Suppressor macrophage treated with lipopolysaccharide for 1 hour (primary cell): ENCODE measurements at regions not wholly inside any gene's neighbourhood (a gene's known extent, or its start where the extent isn't known, plus 50 kb on each side); places are given as distances from the start of the nearest gene placed in this dataset.
"Not testable (repeated sequence)": the region's sequence is repeated elsewhere in the genome, so short reads cannot be mapped to it uniquely, and the experiment has no call there.

Source experiments
- DNase-seq, 3 donors: peaks; one replicate each; pipeline ENCODE4 v3.0.0-alpha.2; 2020 to 2022

GRCh38 chr13:24931450-24932251 lies 164.3 kb upstream of the PABPC3 start:
- no peak for DNase-seq

- not testable (repeated sequence) for DNase-seq
These were observed 162.6 kb upstream of the PABPC3 start for GRCh38 chr13:24933106-24934023.

- peak in 1 of 3 donors; percentile 20 for DNase-seq
These were observed 161.9 kb upstream of the PABPC3 start for GRCh38 chr13:24934024-24934385.

GRCh38 chr13:24938966-24939365 lies 157.0 kb upstream of the PABPC3 start:
- no peak for DNase-seq

GRCh38 chr13:24941023-24941713 lies 154.8 kb upstream of the PABPC3 start:
- DNase-seq: peak in 1 of 3 donors; percentile 8

GRCh38 chr13:24943136-24943535 lies 152.8 kb upstream of the PABPC3 start:
- DNase-seq: no peak

GRCh38 chr13:24944073-24944472 lies 151.9 kb upstream of the PABPC3 start:
- not testable (repeated sequence) for DNase-seq

- DNase-seq: peak; percentile 21 to 41 (median 24)
These were observed 147.0 kb upstream of the PABPC3 start for GRCh38 chr13:24948977-24949376.

- not testable (repeated sequence) for DNase-seq
These were observed 145.3 kb upstream of the PABPC3 start for GRCh38 chr13:24950611-24951010.

- DNase-seq: not testable (repeated sequence)
These were observed 128.0 kb upstream of the PABPC3 start for GRCh38 chr13:24967970-24968369.

- DNase-seq: not testable (repeated sequence)
These were observed 127.5 kb upstream of the PABPC3 start for GRCh38 chr13:24968416-24968815.

- DNase-seq: not testable (repeated sequence)
These were observed 122.8 kb upstream of the PABPC3 start for GRCh38 chr13:24973102-24973501.

- DNase-seq: not testable (repeated sequence)
These were observed 114.6 kb upstream of the PABPC3 start for GRCh38 chr13:24981181-24981803.

GRCh38 chr13:24982333-24982999 lies 113.5 kb upstream of the PABPC3 start:
- DNase-seq: peak in 1 of 3 donors; percentile 6

- no peak for DNase-seq
These were observed 112.8 kb upstream of the PABPC3 start for GRCh38 chr13:24983094-24983493.

- DNase-seq: no peak
These were observed 111.8 kb upstream of the PABPC3 start for GRCh38 chr13:24984134-24984533.

GRCh38 chr13:24985107-24985506 lies 110.8 kb upstream of the PABPC3 start:
- DNase-seq: no peak

- DNase-seq: no peak
These were observed 110.0 kb upstream of the PABPC3 start for GRCh38 chr13:24985896-24986295.

- no peak for DNase-seq
These were observed 109.1 kb upstream of the PABPC3 start for GRCh38 chr13:24986826-24987225.

- DNase-seq: not testable (repeated sequence)
These were observed 106.0 kb upstream of the PABPC3 start for GRCh38 chr13:24989959-24990358.

GRCh38 chr13:24992946-24993345 lies 103.0 kb upstream of the PABPC3 start:
- peak; percentile 5 to 23 (median 12) for DNase-seq

GRCh38 chr13:24995225-24995804 lies 100.6 kb upstream of the PABPC3 start:
- DNase-seq: peak; percentile 84 to 91 (median 90)
